ENCODE measurements at regions not wholly inside any gene's neighbourhood (a gene's known extent, or its start where the extent isn't known, plus 50 kb on each side); places are given as distances from the start of the nearest gene placed in this dataset.

DNA sequence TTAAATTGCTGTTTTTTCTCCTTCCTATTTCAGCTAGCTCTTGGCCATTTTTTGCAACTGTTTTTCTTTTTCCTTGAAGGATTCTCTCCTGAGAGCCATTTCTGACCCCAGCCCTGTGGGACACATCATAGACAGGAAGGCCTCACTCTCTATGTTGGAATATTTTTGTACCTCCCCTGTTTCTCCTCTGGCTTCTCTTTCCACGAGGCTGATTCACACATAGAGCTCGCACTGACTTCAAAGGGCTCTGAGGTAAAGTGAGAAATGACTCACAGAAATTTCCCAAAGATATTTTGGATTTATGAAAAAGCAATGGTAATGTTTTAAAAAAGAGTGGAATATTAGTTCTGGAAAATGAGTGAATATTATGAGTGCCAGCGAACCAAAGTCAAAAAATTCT is 181.7 kb upstream of the IGFBP7 start:
- Histone ChIP-seq H3K27ac (ENCODE audit: low read length) (no peak overlapping the region), H3K27me3 (ENCODE audit: control insufficient read depth, insufficient read depth, low read length) (no peaks in the 10 kb centered on the region), H3K9me3 (ENCODE audit: control insufficient read depth, insufficient read depth, low read length) (no peaks in the 10 kb centered on the region), H3K4me1 (ENCODE audit: control insufficient read depth, insufficient read depth, low read length) (no peaks in the 10 kb centered on the region), H3K4me3 (ENCODE audit: low read length) (no peak overlapping the region), H3K36me3 (ENCODE audit: control insufficient read depth, insufficient read depth, low read length) (no peaks in the 10 kb centered on the region)
- ATAC-seq = no peak
- no peaks in the 10 kb centered on the region for H3K4me1 Mint-ChIP-seq
- intact Hi-C loops (cut with micrococcal nuclease) = no loop called here
- no peak overlapping the region for H3K27ac Mint-ChIP-seq
- WGBS (ENCODE audit: insufficient coverage) = 62% methylated on average over 2 of the region's 3 CpGs
- TF ChIP-seq, protein P1, sequence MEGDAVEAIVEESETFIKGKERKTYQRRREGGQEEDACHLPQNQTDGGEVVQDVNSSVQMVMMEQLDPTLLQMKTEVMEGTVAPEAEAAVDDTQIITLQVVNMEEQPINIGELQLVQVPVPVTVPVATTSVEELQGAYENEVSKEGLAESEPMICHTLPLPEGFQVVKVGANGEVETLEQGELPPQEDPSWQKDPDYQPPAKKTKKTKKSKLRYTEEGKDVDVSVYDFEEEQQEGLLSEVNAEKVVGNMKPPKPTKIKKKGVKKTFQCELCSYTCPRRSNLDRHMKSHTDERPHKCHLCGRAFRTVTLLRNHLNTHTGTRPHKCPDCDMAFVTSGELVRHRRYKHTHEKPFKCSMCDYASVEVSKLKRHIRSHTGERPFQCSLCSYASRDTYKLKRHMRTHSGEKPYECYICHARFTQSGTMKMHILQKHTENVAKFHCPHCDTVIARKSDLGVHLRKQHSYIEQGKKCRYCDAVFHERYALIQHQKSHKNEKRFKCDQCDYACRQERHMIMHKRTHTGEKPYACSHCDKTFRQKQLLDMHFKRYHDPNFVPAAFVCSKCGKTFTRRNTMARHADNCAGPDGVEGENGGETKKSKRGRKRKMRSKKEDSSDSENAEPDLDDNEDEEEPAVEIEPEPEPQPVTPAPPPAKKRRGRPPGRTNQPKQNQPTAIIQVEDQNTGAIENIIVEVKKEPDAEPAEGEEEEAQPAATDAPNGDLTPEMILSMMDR (IDR thresholded peaks at IDR 0.05) = no peak
- DNase-seq = no peak
- no peaks in the 10 kb centered on the region for H3K36me3 Mint-ChIP-seq
- no peak overlapping the region for H3K4me3 Mint-ChIP-seq
- no peaks in the 10 kb centered on the region for H3K9me3 Mint-ChIP-seq
- peaks cover 13 to 44% of the 10 kb centered on the region in 2 donors for H3K27me3 Mint-ChIP-seq (ENCODE audit: low read depth in 2 of 2)

DNA sequence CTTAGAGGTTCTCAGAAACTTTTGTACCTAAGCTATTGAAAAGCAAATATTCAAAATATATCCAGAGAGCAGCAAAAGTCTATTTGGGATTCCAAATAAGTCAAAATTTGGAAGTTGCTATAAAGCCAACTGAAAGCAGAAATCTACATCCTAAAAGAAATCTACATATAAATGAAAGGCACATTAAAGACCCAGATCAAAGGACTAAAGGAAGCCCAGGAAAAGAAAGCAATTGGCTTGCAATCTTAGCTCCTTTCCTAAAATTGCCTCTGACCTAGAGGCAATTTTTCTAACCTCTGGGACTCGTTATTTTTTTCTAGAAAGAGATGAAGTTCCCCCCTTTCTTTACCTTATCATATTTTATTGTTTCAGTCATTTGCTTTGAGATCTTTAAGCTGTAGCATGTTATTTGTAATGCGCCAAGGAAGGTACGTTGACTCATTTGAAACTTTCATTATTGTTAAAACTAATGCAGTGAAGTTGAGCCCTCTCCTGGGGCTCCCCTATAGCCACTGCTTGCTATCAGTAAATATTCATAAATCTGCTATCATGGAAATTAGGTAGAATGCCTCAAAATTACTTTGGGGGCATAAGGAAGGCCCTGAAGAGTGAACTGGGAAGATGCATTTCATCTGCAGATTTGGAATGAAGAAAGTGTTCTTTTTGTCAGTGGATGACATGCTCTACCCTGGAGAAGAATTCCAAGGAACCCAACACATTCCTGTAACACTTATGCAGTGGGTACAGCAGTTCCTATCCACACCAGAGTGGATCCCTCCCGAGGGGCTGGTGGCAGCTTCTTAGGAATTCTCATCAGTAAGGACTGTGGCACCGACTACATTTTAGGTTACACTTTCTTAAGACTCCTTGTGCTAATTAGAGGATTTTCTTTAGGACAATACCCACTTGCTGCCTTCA is 177.8 kb upstream of the IGFBP7 start:
- WGBS (ENCODE audit: insufficient coverage) = 78% methylated on average over 4 of the region's 5 CpGs
- H3K36me3 Mint-ChIP-seq = no peaks in the 10 kb centered on the region

DNA sequence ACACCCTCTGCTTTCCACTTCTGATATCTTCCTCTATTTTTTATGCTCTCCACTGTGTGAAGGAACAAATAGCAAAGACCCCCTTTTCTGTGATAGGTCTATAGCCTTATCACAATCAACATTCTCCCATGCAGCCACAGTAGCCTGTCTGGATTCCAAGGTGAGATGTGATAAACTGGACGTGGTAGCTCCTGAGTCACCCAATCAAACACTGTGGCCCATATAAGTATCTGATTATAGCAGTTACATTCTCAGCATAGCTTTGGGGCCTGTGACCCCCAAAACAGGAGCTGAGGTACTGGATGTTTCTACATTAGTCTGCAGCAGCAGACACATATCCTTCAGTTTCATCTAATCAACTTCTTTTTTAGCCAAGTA is 172.7 kb upstream of the IGFBP7 start:
- Histone ChIP-seq H3K9me3 (ENCODE audit: control insufficient read depth, insufficient read depth, low read length) (no peaks in the 10 kb centered on the region), H3K27me3 (ENCODE audit: control insufficient read depth, insufficient read depth, low read length) (no peaks in the 10 kb centered on the region), H3K4me3 (ENCODE audit: low read length) (no peak overlapping the region), H3K27ac (ENCODE audit: low read length) (no peak overlapping the region), H3K4me1 (ENCODE audit: control insufficient read depth, insufficient read depth, low read length) (no peaks in the 10 kb centered on the region), H3K36me3 (ENCODE audit: control insufficient read depth, insufficient read depth, low read length) (no peaks in the 10 kb centered on the region)
- ATAC-seq = no peak
- Mint-ChIP-seq H3K27me3 (ENCODE audit: low read depth in 2 of 2) (peaks cover 17 to 24% of the 10 kb centered on the region in 2 donors), H3K27ac (no peak overlapping the region), H3K36me3 (no peaks in the 10 kb centered on the region), H3K4me1 (no peaks in the 10 kb centered on the region), H3K9me3 (no peaks in the 10 kb centered on the region), H3K4me3 (no peak overlapping the region)
- 83% methylated on average over 1 of the region's 1 CpG for WGBS (ENCODE audit: insufficient coverage)
- intact Hi-C loops (cut with micrococcal nuclease) = no loop called here
- TF ChIP-seq, protein P1 (IDR thresholded peaks at IDR 0.05) = no peak
- no peak for DNase-seq

More for the DNA sequence above, 177.8 kb upstream of the IGFBP7 start:
- Mint-ChIP-seq H3K4me3 (no peak overlapping the region), H3K27me3 (ENCODE audit: low read depth in 2 of 2) (peaks cover 13 to 41% of the 10 kb centered on the region in 2 donors), H3K27ac (no peak overlapping the region), H3K9me3 (no peaks in the 10 kb centered on the region), H3K4me1 (no peaks in the 10 kb centered on the region)
- H3K9me3 ChIP-seq (ENCODE audit: control insufficient read depth, insufficient read depth, low read length) = no peaks in the 10 kb centered on the region
- no peaks in the 10 kb centered on the region for H3K27me3 ChIP-seq (ENCODE audit: control insufficient read depth, insufficient read depth, low read length)
- intact Hi-C loops (cut with micrococcal nuclease) = no loop called here
- H3K36me3 ChIP-seq (ENCODE audit: control insufficient read depth, insufficient read depth, low read length) = no peaks in the 10 kb centered on the region
- H3K27ac ChIP-seq (ENCODE audit: low read length) = no peak overlapping the region
- no peak overlapping the region for H3K4me3 ChIP-seq (ENCODE audit: low read length)
- TF ChIP-seq, protein P1 (IDR thresholded peaks at IDR 0.05) = no peak
- ATAC-seq = no peak
- DNase-seq = no peak
- no peaks in the 10 kb centered on the region for H3K4me1 ChIP-seq (ENCODE audit: control insufficient read depth, insufficient read depth, low read length)

Data from natural killer cell (primary cell).